ENCODE measurements at regions not wholly inside any gene's neighbourhood (a gene's known extent, or its start where the extent isn't known, plus 50 kb on each side); places are given as distances from the start of the nearest gene placed in this dataset.

GRCh38 chr7:86592185-86592584 lies 51.5 kb upstream of the GRM3 start:
- Histone ChIP-seq H3K36me3 (no peaks in the 10 kb centered on the region), H3K9me3 (ENCODE audit: severe bottlenecking) (no peaks in the 10 kb centered on the region), H3K27ac (no peak overlapping the region), H3K4me3 (ENCODE audit: low read depth, low read length) (no peak overlapping the region), H3K27me3 (ENCODE audit: insufficient read depth, low read depth, severe bottlenecking) (no peaks in the 10 kb centered on the region)
- no peak for DNase-seq
- TF ChIP-seq CTCF (IDR thresholded peaks at IDR 0.05; ENCODE audit: low read depth, low read length) = no peak

DNA sequence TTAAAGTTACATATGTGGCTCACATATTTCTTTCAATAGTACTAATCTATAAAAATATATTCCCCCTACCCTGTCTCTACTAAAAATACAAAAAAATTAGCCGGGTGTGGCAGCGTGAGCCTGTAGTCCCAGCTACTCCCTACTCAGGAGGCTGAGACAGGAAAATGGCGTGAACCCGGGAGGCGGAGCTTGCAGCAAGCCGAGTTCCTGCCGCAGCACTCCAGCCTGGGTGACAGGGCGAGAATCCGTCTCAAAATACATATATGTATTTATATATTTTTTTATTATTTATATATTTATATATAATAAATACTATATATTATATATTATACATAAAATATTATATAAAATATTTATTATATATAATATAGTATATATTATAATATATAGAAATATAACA lies 69.7 kb upstream of the GRM3 start:
- no peak for DNase-seq
- Histone ChIP-seq H3K36me3 (no peaks in the 10 kb centered on the region), H3K27me3 (ENCODE audit: insufficient read depth, low read depth, severe bottlenecking) (no peaks in the 10 kb centered on the region), H3K4me3 (ENCODE audit: low read depth, low read length) (no peak overlapping the region), H3K27ac (no peak overlapping the region), H3K9me3 (ENCODE audit: severe bottlenecking) (no peaks in the 10 kb centered on the region)
- no peak for TF ChIP-seq CTCF (IDR thresholded peaks at IDR 0.05; ENCODE audit: low read depth, low read length)

DNA sequence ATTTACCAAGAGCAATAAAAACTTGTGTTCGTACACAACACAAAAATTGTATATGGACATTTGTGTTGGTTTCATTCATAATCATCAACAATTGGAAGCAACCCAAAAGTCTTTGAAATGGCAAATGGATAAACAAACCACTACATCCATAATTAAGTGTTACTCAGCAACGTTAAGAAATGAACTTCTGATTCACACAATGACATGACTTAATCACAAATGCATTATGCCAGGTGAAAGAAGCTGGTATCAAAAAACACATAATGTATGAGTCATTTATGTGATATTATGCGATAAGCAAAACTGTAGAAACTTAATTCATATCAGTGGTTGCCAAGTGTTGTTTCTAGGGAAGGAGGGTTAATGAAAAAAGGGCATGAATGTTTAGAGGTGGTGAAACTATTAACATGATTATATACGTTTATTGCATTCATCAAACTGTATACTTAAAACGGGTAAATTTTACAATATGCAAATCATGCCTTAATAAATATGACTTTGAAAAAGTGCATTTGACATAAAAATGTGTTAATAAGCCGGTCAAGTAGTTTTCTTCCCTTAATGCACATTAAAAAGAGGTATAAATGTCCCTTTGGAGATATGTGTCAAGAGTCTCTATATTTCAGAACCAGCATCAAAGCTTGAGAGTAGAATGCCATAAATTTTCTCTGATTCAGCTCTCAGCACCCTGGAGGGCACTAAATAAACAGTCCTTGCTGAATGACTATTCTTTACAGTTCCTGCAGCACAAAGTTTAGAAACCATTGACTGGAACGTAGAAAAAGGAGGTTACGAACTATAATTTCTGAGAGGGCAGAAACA lies 84.8 kb upstream of the GRM3 start:
- Histone ChIP-seq H3K27me3 (ENCODE audit: insufficient read depth, low read depth, severe bottlenecking) (no peaks in the 10 kb centered on the region), H3K4me3 (ENCODE audit: low read depth, low read length) (no peak overlapping the region), H3K9me3 (ENCODE audit: severe bottlenecking) (no peaks in the 10 kb centered on the region), H3K27ac (no peak overlapping the region), H3K36me3 (no peaks in the 10 kb centered on the region)
- DNase-seq = no peak
- TF ChIP-seq CTCF (IDR thresholded peaks at IDR 0.05; ENCODE audit: low read depth, low read length) = no peak

- Histone ChIP-seq H3K36me3 (no peaks in the 10 kb centered on the region), H3K4me3 (ENCODE audit: low read depth, low read length) (no peak overlapping the region), H3K9me3 (ENCODE audit: severe bottlenecking) (no peaks in the 10 kb centered on the region), H3K27me3 (ENCODE audit: insufficient read depth, low read depth, severe bottlenecking) (no peaks in the 10 kb centered on the region), H3K27ac (no peak overlapping the region)
- DNase-seq = no peak
- no peak for TF ChIP-seq CTCF (IDR thresholded peaks at IDR 0.05; ENCODE audit: low read depth, low read length)
Observed at GRCh38 chr7:86534641-86535040, 109.1 kb upstream of the GRM3 start.

DNA sequence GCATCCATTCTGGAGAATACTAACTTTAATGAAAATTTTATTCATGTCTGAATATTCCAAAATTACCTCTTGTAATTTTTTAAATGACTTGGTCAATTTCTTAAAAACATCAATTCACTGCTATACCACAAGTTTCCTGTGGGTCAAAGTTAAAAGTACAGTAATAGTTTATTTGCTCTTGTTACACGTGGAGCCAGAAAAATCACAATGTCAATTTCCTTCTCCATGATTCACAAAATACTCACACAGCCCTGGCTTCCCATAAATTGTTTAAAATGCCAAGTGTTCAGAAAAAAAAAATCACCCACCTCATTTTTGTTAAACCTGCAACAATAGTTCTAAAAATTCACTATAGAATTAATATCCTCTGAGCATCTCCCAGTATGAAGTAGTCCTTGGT lies 139.5 kb upstream of the GRM3 start:
- TF ChIP-seq CTCF (IDR thresholded peaks at IDR 0.05; ENCODE audit: low read depth, low read length) = no peak
- Histone ChIP-seq H3K27ac (no peak overlapping the region), H3K4me3 (ENCODE audit: low read depth, low read length) (no peak overlapping the region), H3K9me3 (ENCODE audit: severe bottlenecking) (no peaks in the 10 kb centered on the region), H3K27me3 (ENCODE audit: insufficient read depth, low read depth, severe bottlenecking) (no peaks in the 10 kb centered on the region), H3K36me3 (no peaks in the 10 kb centered on the region)
- no peak for DNase-seq

- TF ChIP-seq CTCF (IDR thresholded peaks at IDR 0.05; ENCODE audit: low read depth, low read length) = no peak
- no peak for DNase-seq
- no peak overlapping the region for H3K27ac ChIP-seq
- no peaks in the 10 kb centered on the region for H3K27me3 ChIP-seq (ENCODE audit: insufficient read depth, low read depth, severe bottlenecking)
- H3K36me3 ChIP-seq = no peaks in the 10 kb centered on the region
- no peaks in the 10 kb centered on the region for H3K9me3 ChIP-seq (ENCODE audit: severe bottlenecking)
- no peak overlapping the region for H3K4me3 ChIP-seq (ENCODE audit: low read depth, low read length)
Observed at GRCh38 chr7:86499986-86500385, 143.7 kb upstream of the GRM3 start.
